Heart left ventricle (tissue), 13 donors: ENCODE measurements at regions not wholly inside any gene's neighbourhood (a gene's known extent, or its start where the extent isn't known, plus 50 kb on each side); places are given as distances from the start of the nearest gene placed in this dataset.

Experiments
- POLR2A ChIP-seq, 2 donors: fragments of 450-650 bp; IDR thresholded peaks; one replicate each; pipeline ENCODE4 v1.6.1; 2017; ENCODE audit warnings: antibody characterized with exemption in 2 of 2, mild to moderate bottlenecking in 2 of 2, moderate library complexity in 2 of 2
- TF ChIP-seq, protein P1 (sequence below), 12 donors: fragments of 200-600 bp; sonication (generic) in 4 of 12; IDR thresholded peaks; one replicate each; pipeline versions ENCODE4 v1.5.0 to v1.8.0; 2018 to 2022; ENCODE audit warnings: antibody characterized with exemption in 12 of 12, mild to moderate bottlenecking in 5 of 12
- donor health status: ischemic (EF 13 %, LVEDD 7.1; RV severe dilation, severe dysfunction).
- donor health status: DM: no; HTN: yes; CAD: no.
- donor health status: DM: no; HTN: no; CAD: no.
- donor health status: ischemic (EF 25% LVEDD 6.9; RV normal size, moderate dysfunction).
- donor health status: ischemic (EF 25% LVEDD 5.7; RV mildly dilated, moderate dysfunction).
- donor health status: ischemic (EF 35%, LVEDD 5.7; RV mildly dilated, moderate dysfunction).
- donor health status: nonischemic (EF 11% LVEDD 7.7; RV severe dilation, severe dysfunction).
- donor health status: DM: yes; HTN: yes; CAD: no.
- donor health status: PGD.
- donor health status: ischemic (EF 29% LVEDD 5.4; RV normal size, mild dysfunction).
- donor health status: nonischemic (EF 23%, LVEDD 6.1; RV moderate dilation, normal function).

DNA sequence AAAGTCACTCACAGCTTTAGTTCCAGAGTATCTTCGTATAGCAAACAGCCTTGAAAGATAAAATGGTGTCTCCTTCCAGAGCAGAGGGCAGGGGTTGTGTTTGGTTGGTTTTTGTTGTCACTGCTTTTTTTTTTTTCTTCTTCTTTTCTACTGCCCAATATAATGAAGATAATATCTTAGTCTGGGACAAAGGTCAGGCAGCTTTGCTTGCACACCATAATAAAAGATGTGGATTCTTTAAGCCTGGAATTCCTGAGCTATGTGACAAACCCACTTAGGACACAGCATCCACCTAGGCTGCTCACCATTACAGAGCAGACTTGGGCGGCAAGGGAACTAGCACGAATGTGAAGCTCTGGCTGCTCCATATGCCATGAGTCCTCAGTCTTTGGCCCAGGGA, 165.6 kb upstream of the MIR17HG start:
- TF ChIP-seq POLR2A (IDR thresholded peaks at IDR 0.05): no peak
- TF ChIP-seq, protein P1, sequence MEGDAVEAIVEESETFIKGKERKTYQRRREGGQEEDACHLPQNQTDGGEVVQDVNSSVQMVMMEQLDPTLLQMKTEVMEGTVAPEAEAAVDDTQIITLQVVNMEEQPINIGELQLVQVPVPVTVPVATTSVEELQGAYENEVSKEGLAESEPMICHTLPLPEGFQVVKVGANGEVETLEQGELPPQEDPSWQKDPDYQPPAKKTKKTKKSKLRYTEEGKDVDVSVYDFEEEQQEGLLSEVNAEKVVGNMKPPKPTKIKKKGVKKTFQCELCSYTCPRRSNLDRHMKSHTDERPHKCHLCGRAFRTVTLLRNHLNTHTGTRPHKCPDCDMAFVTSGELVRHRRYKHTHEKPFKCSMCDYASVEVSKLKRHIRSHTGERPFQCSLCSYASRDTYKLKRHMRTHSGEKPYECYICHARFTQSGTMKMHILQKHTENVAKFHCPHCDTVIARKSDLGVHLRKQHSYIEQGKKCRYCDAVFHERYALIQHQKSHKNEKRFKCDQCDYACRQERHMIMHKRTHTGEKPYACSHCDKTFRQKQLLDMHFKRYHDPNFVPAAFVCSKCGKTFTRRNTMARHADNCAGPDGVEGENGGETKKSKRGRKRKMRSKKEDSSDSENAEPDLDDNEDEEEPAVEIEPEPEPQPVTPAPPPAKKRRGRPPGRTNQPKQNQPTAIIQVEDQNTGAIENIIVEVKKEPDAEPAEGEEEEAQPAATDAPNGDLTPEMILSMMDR (IDR thresholded peaks at IDR 0.05): no peak
